ENCODE measurements at regions not wholly inside any gene's neighbourhood (a gene's known extent, or its start where the extent isn't known, plus 50 kb on each side); places are given as distances from the start of the nearest gene placed in this dataset.

DNA sequence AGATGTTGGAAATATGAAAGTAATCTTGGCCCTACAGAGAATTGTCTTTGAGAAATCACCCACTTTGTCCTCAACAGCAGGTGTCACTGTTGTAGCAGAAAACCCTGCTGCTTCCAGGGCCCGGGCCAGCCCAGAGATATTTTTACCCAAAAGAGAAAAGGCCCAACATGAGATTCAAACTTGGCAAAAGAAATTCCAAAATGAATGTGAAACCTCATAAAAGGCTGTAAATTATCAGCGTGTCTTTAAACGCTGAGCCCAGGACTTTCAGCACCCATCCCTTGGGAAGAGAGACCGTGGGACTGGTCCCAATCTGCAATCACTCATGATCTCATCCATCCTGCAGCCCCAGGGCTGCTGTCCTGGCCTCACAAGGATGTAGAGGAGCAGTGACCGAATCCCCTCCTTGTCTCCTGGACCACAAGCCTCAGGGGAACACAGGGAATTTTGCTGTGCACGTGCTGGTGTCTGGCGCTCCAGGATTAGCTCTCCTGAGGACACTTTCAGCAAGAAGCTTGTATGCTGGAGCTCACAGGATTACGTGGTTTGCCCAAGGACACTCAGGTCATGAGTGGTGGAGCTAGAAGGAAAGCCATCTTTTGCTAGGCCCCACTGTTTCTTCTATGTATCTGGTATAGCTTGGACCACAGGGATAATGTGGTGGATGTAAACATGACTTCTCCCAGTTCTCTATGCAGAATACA lies 202.1 kb downstream of the RNF144A start:
- TF ChIP-seq, protein P1, sequence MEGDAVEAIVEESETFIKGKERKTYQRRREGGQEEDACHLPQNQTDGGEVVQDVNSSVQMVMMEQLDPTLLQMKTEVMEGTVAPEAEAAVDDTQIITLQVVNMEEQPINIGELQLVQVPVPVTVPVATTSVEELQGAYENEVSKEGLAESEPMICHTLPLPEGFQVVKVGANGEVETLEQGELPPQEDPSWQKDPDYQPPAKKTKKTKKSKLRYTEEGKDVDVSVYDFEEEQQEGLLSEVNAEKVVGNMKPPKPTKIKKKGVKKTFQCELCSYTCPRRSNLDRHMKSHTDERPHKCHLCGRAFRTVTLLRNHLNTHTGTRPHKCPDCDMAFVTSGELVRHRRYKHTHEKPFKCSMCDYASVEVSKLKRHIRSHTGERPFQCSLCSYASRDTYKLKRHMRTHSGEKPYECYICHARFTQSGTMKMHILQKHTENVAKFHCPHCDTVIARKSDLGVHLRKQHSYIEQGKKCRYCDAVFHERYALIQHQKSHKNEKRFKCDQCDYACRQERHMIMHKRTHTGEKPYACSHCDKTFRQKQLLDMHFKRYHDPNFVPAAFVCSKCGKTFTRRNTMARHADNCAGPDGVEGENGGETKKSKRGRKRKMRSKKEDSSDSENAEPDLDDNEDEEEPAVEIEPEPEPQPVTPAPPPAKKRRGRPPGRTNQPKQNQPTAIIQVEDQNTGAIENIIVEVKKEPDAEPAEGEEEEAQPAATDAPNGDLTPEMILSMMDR (IDR thresholded peaks at IDR 0.05): peak; percentile 74
- TF ChIP-seq MYC (IDR thresholded peaks at IDR 0.05; ENCODE audit: borderline replicate concordance, low read length) (no peak), POLR2A (IDR thresholded peaks at IDR 0.05; ENCODE audit: low read length) (no peak), MAFK (IDR thresholded peaks at IDR 0.05; ENCODE audit: partially characterized antibody) (no peak), EP300 (IDR thresholded peaks at IDR 0.05) (no peak), SREBF2 (IDR thresholded peaks at IDR 0.05) (no peak), CEBPB (IDR thresholded peaks at IDR 0.05) (no peak), PHF8 (IDR thresholded peaks at IDR 0.05; ENCODE audit: borderline replicate concordance, low read depth) (no peak), TP53 (CRISPR knock-in tag; IDR thresholded peaks at IDR 0.05) (no peak), POLR2AphosphoS2 (conservative IDR thresholded peaks at IDR 0.05; ENCODE audit: low read length) (no peak), JUN (IDR thresholded peaks at IDR 0.05) (no peak)
- TF ChIP-seq, protein P2, sequence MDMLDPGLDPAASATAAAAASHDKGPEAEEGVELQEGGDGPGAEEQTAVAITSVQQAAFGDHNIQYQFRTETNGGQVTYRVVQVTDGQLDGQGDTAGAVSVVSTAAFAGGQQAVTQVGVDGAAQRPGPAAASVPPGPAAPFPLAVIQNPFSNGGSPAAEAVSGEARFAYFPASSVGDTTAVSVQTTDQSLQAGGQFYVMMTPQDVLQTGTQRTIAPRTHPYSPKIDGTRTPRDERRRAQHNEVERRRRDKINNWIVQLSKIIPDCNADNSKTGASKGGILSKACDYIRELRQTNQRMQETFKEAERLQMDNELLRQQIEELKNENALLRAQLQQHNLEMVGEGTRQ (IDR thresholded peaks at IDR 0.05): no peak
- TF ChIP-seq, protein P3, sequence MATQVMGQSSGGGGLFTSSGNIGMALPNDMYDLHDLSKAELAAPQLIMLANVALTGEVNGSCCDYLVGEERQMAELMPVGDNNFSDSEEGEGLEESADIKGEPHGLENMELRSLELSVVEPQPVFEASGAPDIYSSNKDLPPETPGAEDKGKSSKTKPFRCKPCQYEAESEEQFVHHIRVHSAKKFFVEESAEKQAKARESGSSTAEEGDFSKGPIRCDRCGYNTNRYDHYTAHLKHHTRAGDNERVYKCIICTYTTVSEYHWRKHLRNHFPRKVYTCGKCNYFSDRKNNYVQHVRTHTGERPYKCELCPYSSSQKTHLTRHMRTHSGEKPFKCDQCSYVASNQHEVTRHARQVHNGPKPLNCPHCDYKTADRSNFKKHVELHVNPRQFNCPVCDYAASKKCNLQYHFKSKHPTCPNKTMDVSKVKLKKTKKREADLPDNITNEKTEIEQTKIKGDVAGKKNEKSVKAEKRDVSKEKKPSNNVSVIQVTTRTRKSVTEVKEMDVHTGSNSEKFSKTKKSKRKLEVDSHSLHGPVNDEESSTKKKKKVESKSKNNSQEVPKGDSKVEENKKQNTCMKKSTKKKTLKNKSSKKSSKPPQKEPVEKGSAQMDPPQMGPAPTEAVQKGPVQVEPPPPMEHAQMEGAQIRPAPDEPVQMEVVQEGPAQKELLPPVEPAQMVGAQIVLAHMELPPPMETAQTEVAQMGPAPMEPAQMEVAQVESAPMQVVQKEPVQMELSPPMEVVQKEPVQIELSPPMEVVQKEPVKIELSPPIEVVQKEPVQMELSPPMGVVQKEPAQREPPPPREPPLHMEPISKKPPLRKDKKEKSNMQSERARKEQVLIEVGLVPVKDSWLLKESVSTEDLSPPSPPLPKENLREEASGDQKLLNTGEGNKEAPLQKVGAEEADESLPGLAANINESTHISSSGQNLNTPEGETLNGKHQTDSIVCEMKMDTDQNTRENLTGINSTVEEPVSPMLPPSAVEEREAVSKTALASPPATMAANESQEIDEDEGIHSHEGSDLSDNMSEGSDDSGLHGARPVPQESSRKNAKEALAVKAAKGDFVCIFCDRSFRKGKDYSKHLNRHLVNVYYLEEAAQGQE (IDR thresholded peaks at IDR 0.05): no peak
